ENCODE measurements at regions not wholly inside any gene's neighbourhood (a gene's known extent, or its start where the extent isn't known, plus 50 kb on each side); places are given as distances from the start of the nearest gene placed in this dataset.

DNA sequence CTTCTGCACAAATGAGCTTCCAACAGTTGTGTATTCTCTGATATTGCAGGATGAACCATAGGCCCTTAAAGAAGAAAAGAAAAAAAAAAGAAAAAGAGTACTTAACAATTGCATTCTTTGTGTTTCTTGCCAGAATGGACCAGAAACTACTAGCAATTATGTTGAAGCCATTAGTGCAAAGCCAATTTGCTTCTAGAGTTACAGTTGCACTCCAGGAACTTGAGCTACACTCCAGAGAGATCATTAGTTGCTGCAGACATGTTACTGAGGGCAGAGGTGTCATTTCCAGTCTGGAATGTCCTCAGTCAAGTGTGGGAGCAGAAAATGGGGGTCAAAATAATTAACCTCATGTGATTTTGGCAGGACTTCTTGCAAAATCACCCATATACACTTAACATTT is 85.6 kb upstream of the CCL2 start:
- no peaks in the 10 kb centered on the region for H3K36me3 ChIP-seq (replicated peaks; ENCODE audit: low read depth, low read length)

DNA sequence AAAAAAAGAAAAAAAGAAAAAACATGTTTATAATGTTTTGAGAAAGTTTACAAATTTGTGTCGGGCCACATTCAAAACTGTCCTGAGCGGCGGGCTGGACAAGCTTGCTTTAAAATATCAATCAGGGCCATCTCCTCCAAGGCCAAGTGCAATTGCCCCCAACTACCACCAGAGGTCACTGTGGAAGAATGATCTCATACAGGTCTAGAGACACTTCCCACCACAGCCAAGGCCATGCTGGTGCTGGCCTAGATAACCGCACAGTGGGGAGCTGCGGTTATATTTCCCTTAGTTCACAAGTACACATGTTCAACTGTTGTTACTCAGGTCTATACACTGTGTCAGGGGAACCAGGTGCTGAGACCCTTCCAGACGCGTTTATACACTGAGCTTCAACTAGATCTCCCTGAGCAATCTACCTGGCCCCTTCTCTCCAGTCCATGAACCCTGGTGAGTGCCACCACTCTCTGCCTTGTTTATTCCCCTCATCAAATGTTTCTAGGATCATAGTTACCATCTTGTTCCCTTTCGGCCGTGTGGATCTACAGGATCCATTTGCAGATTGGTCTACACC is 83.8 kb upstream of the CCL2 start:
- Histone ChIP-seq H3K36me3 (replicated peaks; ENCODE audit: low read depth, low read length) (no peaks in the 10 kb centered on the region), H2AFZ (ENCODE audit: low read depth, low read length) (no peak overlapping the region), H3K27me3 (ENCODE audit: low read depth, low read length) (peaks cover 35% of the 10 kb centered on the region), H3K79me2 (ENCODE audit: low read length) (no peaks in the 10 kb centered on the region), H3K4me2 (ENCODE audit: low read length) (no peak overlapping the region), H3K4me1 (ENCODE audit: low read length) (no peaks in the 10 kb centered on the region), H3K9ac (ENCODE audit: low read length) (no peak overlapping the region), H3K4me3 (ENCODE audit: low read length) (no peak overlapping the region), H4K20me1 (ENCODE audit: insufficient read depth, low read length) (no peaks in the 10 kb centered on the region), H3K27ac (ENCODE audit: low read length) (no peak overlapping the region), H3K9me3 (ENCODE audit: insufficient read depth, low read length) (no peaks in the 10 kb centered on the region)
- no peak for TF ChIP-seq EZH2phosphoT487 (IDR thresholded peaks at IDR 0.05; ENCODE audit: low read depth)
- TF ChIP-seq, protein P1, sequence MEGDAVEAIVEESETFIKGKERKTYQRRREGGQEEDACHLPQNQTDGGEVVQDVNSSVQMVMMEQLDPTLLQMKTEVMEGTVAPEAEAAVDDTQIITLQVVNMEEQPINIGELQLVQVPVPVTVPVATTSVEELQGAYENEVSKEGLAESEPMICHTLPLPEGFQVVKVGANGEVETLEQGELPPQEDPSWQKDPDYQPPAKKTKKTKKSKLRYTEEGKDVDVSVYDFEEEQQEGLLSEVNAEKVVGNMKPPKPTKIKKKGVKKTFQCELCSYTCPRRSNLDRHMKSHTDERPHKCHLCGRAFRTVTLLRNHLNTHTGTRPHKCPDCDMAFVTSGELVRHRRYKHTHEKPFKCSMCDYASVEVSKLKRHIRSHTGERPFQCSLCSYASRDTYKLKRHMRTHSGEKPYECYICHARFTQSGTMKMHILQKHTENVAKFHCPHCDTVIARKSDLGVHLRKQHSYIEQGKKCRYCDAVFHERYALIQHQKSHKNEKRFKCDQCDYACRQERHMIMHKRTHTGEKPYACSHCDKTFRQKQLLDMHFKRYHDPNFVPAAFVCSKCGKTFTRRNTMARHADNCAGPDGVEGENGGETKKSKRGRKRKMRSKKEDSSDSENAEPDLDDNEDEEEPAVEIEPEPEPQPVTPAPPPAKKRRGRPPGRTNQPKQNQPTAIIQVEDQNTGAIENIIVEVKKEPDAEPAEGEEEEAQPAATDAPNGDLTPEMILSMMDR (IDR thresholded peaks at IDR 0.05; ENCODE audit: low read depth, low read length), result peak; percentile 85

More for the DNA sequence above, 85.6 kb upstream of the CCL2 start:
- Histone ChIP-seq H3K79me2 (ENCODE audit: low read length) (no peaks in the 10 kb centered on the region), H3K9ac (ENCODE audit: low read length) (no peak overlapping the region), H3K4me2 (ENCODE audit: low read length) (no peak overlapping the region), H3K27ac (ENCODE audit: low read length) (no peak overlapping the region), H3K4me1 (ENCODE audit: low read length) (no peaks in the 10 kb centered on the region), H3K4me3 (ENCODE audit: low read length) (no peak overlapping the region), H4K20me1 (ENCODE audit: insufficient read depth, low read length) (no peaks in the 10 kb centered on the region), H3K9me3 (ENCODE audit: insufficient read depth, low read length) (no peaks in the 10 kb centered on the region), H2AFZ (ENCODE audit: low read depth, low read length) (no peak overlapping the region), H3K27me3 (ENCODE audit: low read depth, low read length) (peaks cover 43% of the 10 kb centered on the region)
- no peak for TF ChIP-seq EZH2phosphoT487 (IDR thresholded peaks at IDR 0.05; ENCODE audit: low read depth)
- TF ChIP-seq, protein P1 (IDR thresholded peaks at IDR 0.05; ENCODE audit: low read depth, low read length), result no peak

DNA sequence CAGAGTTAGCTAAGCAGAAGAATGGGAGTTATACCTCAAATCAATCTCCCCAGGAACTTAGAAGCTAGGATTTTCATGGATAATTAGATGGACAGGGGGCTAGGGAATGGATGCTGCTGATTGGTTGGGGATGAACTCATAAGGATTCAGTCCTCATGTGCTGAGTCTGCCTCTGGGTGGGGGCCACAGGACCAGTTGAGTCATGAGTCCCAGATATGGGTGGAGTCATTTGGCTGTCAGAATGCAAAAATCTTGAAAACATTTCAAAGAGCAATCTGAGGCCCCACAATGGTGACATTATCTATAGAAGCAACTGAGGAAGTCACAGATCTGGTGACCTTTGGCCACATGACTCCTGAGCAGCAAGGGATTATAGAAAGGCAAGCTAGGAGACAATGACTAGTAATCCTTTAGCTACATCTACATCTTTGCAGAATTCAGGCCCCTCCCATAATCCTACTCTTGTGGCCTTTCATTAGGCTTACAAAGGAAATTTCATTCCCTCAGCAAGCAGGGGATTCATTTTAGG is 82.6 kb upstream of the CCL2 start:
- Histone ChIP-seq H3K4me1 (ENCODE audit: low read length) (peaks cover 10% of the 10 kb centered on the region), H3K9me3 (ENCODE audit: insufficient read depth, low read length) (no peaks in the 10 kb centered on the region), H3K27me3 (ENCODE audit: low read depth, low read length) (peaks cover 35% of the 10 kb centered on the region), H3K4me3 (ENCODE audit: low read length) (no peak overlapping the region), H3K79me2 (ENCODE audit: low read length) (no peaks in the 10 kb centered on the region), H3K4me2 (ENCODE audit: low read length) (no peak overlapping the region), H3K27ac (ENCODE audit: low read length) (no peak overlapping the region), H4K20me1 (ENCODE audit: insufficient read depth, low read length) (no peaks in the 10 kb centered on the region), H3K36me3 (replicated peaks; ENCODE audit: low read depth, low read length) (no peaks in the 10 kb centered on the region), H3K9ac (ENCODE audit: low read length) (no peak overlapping the region), H2AFZ (ENCODE audit: low read depth, low read length) (no peak overlapping the region)
- TF ChIP-seq EZH2phosphoT487 (IDR thresholded peaks at IDR 0.05; ENCODE audit: low read depth), result no peak
- TF ChIP-seq, protein P1 (IDR thresholded peaks at IDR 0.05; ENCODE audit: low read depth, low read length), result no peak

DNA sequence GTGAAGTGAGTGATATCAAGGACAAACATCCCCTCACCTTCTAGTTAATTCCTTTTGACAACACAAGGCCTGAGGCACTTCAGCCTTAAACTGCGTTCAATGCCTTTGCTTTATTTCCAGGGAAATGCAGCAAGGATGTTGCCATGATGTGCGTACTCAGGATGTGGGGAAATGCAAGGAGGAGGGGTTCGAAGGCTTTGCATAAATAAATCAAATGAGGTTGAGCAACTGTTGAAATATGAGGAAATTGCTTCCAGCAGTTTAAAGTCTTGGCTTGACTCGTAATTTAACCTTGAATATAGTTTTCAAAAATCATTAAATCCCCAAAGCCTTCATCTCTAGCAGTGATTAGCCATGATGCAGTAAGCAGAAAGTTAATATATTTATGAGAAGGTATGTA is 81.8 kb upstream of the CCL2 start:
- Histone ChIP-seq H4K20me1 (ENCODE audit: insufficient read depth, low read length) (no peaks in the 10 kb centered on the region), H3K36me3 (replicated peaks; ENCODE audit: low read depth, low read length) (no peaks in the 10 kb centered on the region), H3K9me3 (ENCODE audit: insufficient read depth, low read length) (no peaks in the 10 kb centered on the region), H3K27ac (ENCODE audit: low read length) (no peak overlapping the region), H3K4me2 (ENCODE audit: low read length) (no peak overlapping the region), H2AFZ (ENCODE audit: low read depth, low read length) (no peak overlapping the region), H3K79me2 (ENCODE audit: low read length) (no peaks in the 10 kb centered on the region), H3K4me3 (ENCODE audit: low read length) (no peak overlapping the region), H3K27me3 (ENCODE audit: low read depth, low read length) (peaks cover 32% of the 10 kb centered on the region), H3K9ac (ENCODE audit: low read length) (no peak overlapping the region), H3K4me1 (ENCODE audit: low read length) (peaks cover 10% of the 10 kb centered on the region)
- TF ChIP-seq, protein P1 (IDR thresholded peaks at IDR 0.05; ENCODE audit: low read depth, low read length), result no peak

All from OCI-LY3 (cell line).